ENCODE measurements at regions not wholly inside any gene's neighbourhood (a gene's known extent, or its start where the extent isn't known, plus 50 kb on each side); places are given as distances from the start of the nearest gene placed in this dataset.

DNA sequence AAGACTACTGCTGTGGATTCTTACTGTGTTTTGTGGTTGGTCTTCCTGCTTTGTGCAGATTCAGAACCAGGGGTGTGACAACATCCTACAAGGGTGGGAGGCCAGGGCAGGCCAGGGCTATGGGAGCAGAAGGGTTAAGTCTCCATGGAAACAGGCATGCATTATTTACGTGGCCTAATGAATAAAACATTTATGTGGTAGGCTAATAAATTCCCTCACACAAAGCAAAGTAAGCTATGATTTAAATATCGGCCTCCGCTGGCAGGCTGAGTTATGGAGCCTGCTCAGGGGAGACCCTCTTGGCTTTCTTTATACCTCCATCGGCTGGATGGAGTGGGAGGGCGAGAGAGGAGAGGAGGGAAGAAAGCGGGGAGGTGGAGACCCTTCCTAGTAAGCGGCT lies 230.3 kb upstream of the MVB12B start:
- TF ChIP-seq YY1 (IDR thresholded peaks at IDR 0.05; ENCODE audit: insufficient read depth, insufficient read length) = no peak
- no peak for TF ChIP-seq ZNF274 (IDR thresholded peaks at IDR 0.05; ENCODE audit: low read depth, low read length)
- TF ChIP-seq SUZ12 (IDR thresholded peaks at IDR 0.05; ENCODE audit: extremely low read depth, insufficient read depth, insufficient read length) = no peak

All from NT2/D1 (cell line).